GM21528 (cell line): ENCODE measurements at regions not wholly inside any gene's neighbourhood (a gene's known extent, or its start where the extent isn't known, plus 50 kb on each side); places are given as distances from the start of the nearest gene placed in this dataset.

Experiments
- ATAC-seq: cut with Tn5 transposase; IDR thresholded peaks from one replicate; pipeline ENCODE4 v1.9.1; 2021; ENCODE audit warnings: mild to moderate bottlenecking, moderate library complexity; ENCODE audit not compliant: unreplicated experiment, low FRiP score

DNA sequence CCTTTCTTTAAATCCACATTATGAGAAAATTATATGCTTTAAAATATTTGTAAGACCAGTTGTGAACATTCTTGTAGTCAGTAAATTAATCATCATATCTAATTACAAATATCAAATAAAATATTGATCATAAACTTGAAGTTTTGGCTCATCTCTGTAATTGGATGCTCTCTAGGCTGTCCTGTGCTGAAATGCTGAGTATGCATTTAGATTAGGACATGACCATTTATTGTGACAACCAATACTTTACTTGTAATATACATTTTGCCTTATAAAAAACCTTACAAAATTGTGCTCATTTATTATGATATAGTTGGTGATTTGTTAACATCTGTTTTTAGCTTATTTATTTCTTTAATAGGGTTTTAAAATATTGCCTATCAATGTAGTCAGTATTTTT lies 116.1 kb upstream of the DOCK10 start:
- no peak for ATAC-seq

DNA sequence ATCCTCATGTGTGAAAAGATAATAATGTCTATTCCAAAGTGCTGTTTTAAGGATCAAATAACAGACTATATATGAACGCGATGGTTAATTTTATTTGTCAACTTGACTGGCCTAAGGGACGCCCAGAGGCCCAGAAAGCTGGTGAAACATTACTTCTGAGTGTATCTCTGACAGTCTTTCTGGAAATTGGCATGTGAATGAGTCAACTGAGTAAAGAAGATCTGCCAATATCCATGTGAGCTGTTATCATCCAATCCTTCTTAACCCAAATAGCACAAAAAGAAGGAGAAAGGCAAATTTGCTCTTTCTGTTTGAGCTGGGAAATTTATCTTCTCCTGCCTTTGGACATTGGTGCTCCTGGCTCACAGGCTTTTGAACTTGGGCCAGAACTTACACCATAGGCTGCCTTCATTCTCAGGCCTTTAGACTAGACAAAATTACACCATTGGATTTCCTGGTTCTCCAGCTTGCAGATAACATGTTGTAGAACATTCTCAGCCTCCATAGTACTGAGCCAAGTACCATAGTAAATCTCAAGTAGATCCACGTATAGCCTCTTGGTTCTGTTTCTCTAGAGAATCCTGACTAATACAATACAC lies 114.7 kb upstream of the DOCK10 start:
- no peak for ATAC-seq

DNA sequence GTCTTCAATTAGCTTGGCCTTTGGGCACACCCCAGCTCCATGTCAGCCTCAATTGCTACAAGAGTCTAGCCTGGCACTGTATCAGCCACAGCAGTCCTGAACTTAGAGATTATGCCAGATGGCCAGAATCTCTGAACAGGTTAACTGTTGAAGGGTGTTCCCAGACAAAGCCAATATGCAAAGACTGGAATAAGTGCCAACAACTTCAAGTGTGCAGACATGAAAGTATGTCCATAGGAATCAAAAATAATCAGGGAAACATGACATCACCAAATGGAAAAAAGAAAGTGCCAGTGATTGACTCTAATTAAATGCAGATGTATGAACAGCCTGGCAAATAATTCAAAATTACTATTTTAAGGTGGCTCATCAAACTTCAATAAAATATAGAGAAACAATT lies 98.5 kb upstream of the DOCK10 start:
- ATAC-seq, result no peak

DNA sequence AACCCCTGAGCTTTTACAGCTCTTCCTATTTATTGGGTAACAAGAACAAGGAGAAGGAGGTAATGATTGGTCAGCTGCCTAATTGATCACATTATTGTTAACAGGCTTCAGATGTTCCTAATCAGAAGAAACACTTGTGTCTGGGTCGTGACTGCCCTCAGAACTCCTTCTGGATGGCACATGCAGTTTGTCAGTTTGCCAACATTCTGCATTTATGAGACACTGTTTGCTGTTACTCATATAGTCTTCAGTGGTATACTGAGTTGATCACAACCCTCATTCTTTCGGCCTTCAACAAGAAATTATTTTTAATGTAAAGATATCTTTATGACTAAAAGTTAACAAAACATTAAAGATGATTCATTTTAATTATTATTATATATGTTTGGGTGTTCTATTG lies 95.7 kb upstream of the DOCK10 start:
- no peak for ATAC-seq

DNA sequence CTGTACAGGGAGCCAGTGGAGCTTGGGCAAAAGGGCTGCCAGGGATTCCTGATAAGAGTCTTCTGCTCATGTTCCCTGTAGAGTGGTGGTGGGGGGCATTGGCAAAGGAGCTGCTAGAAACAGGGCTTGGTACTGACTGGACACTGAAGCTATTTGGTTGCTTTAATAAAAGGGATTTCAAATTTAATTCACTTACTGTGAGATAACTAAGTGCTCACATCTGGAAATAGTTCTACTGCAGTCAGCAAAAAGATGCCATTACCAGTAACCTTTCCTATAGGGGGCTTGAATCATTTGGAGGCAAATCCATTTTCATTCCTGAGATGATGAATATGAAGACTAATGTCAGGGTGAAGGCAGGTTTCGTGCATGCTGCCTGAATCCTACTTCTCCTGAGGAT lies 94.3 kb upstream of the DOCK10 start:
- no peak for ATAC-seq

DNA sequence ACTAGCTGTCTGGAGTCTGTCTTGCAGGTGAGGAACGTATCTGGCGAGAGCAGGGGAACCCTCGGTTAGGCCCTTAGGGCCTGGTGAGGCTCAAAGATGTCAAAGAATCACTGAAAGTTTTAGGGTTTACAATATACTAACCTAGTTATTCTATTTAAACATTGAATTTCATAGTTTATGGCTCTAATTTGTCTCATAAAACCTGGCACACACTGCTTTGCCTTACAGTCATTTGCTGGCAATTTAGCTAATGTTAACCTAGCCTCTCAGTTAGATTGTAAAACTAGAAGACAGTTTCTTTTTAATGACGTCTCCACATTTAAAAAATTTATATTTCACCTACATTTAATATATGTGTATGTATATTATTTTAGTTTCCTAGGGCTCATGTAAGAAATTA lies 89.6 kb upstream of the DOCK10 start:
- no peak for ATAC-seq

DNA sequence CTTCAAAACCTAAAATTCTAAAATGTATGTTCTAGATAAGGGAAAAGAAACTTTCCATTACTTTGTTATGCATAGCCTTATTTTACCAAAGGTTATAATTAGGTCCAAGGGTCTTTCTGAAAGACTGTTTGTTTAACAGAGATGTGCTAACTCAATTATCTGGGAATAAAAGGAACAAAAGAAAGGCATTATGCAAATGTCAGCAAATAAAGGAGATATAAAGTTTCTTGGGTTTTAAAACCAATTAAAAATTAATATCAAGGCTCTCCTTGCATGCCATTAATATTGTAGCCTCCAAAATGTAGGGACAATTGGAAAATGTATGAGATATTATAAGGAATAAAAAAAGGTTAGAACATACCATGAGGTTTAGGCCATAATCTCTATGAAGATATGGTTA lies 87.8 kb upstream of the DOCK10 start:
- no peak for ATAC-seq

DNA sequence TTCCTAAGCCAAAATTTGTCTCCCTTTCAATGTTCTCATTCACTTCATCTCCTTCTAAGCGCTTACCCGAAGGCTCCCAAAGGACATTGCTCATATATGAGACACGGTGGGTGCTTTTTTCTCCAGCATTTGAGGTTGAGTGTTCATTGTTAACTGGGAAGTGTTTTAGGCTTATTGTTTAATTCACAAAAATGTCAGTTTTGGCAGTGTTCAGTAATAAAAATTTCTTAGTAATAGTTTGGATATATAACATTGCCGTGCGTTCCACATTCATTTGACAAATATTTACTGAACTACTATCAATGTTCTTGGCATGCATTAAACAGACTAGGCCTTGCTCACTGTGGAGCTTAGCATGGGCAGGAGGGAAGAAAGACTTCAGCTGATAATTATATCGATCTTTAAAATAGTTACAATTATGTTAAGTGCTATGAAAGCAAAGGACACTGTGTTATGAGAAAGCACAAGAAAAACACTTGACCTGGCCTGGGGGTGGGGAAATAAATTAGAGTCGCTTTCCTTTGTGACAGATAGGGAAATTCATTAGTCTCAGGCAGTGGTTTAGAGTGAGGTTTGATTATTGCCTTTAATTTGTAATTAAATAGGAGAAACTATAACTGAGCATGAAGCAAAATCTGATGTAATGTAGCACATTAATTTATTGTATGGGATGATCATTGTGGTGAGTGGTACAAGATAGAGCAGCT lies 82.2 kb upstream of the DOCK10 start:
- no peak for ATAC-seq

DNA sequence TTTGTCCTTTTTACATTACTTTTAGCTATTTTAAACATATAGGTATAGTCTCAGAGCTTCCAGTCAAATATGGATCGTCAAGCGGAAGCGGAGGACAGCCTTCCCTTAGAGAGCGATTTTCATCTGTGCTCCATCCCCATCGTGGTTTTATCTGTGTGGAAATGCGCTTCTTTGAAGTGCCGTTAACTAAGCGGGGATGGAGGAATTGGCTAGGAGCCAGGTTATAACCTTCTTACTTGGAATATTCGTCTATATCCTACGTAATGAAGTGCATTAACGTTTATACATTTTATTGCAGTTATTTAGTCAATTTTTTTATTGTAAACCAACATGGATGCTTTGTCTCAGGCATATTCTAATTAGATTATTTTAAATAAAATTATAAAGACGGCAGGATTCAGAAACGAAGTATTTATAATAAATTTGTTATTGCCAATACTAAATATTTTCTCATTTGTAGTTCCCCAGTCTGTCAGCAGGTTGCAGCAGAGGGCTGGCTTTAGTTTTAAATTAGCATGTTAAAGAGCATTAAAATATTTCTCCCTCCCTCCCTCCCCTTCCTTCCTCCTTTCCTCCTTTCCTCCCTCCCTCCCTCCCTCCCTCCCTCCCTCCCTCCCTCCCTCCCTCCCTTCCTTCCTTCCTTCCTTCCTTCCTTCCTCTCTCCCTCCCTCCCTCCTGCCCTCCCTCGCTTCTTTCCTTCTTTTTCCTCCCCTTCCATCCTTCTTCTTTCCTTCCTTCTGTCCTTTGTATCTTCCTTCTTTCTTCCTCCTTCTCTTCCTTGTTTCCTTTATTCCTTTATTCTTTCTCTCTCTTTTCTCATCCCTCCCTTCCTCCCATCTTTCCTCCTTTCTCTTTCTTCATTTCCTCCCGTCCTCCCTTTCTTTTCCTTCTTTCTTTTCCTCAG lies 80.6 kb upstream of the DOCK10 start:
- ATAC-seq, result no peak

DNA sequence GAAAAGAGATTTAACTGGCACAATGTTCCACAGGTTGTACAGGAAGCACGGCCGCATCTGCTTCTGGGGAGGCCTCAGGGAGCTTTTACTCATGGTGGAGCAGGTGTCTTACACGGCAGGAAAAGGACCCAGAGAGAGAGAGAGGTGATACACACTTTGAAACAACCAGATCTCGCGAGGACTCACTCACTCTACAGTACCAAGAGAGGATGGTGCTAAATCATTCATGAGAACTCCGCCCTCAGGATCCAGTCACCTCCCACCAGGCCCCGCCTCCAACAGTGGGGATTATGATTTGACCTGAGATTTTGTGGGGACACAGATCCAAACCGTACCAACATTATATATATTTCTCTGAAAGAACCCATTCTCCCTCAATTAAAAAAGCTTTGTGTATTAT lies 79.7 kb upstream of the DOCK10 start:
- no peak for ATAC-seq

DNA sequence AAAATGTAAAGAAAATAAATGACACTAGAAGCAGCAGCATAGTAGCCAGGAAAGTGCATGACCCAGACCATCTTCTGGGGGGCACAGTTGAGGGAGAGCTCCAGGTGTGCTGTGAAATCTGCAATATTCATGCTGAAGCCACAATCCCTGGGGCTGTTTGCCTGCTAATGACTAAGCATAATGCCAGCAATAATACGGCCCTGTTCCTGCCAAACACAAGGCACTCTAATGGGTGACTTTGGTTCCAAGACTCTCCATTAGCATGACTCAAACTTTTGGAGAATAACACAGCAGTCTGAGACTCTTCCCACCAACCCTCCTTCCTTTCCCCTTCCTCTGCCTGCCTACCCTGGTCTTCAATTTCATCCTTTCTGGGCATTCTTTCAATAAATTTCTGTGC lies 77.9 kb upstream of the DOCK10 start:
- ATAC-seq, result no peak

DNA sequence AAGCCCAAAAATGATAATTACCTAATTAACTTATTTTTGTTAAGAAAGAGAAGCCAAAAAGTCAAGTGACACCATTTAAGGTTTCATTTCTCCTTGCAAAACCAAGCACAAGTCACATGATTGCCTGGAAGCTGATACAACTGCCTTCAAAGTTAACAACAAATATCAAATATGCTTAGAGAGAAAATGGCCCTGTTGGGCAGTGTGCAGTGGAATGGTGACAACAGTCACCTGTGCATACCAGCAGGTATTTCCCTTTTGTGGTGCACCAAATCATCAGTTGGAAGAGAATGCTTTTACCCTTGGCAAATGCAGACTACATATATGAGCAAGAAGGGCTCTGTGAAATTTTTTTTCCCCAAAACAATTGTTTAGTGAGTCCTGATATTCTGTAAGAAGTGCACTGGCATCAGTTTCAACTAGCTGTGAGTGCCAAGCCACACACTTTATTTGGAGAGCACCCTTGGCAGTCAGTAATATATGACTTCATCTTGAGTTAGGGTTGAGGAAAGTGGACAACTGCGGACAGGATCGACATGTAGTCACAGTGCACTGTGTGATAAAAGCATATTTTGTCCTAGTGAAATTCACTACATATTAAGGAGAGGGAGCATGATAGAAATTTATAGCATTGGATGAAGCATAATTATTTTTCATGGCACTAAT lies 74.9 kb upstream of the DOCK10 start:
- ATAC-seq, result no peak

DNA sequence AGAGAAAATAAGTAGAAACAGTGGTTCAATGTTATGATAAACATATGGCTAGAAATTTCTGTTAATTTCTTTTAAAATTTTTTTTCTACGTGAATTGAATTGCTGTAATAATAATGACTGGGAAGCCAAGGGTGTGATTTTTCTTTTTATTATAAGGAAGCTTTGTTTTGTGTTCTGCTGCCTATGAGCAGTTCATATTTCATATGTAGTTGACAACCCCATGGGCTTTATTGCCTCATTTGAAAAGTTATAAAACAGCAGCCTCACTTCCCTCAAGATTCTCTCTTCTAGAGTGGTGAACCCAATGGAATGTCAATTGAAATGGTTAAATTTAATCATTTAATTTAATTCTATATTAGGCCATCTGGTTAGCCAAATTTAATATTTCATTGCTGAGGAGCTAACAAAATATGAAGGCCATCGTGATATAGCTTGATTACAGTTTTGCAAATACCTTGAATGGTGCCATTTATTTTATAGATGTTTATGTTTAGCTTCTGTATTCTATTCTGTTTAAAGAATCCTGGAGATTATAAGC lies 72.6 kb upstream of the DOCK10 start:
- no peak for ATAC-seq

DNA sequence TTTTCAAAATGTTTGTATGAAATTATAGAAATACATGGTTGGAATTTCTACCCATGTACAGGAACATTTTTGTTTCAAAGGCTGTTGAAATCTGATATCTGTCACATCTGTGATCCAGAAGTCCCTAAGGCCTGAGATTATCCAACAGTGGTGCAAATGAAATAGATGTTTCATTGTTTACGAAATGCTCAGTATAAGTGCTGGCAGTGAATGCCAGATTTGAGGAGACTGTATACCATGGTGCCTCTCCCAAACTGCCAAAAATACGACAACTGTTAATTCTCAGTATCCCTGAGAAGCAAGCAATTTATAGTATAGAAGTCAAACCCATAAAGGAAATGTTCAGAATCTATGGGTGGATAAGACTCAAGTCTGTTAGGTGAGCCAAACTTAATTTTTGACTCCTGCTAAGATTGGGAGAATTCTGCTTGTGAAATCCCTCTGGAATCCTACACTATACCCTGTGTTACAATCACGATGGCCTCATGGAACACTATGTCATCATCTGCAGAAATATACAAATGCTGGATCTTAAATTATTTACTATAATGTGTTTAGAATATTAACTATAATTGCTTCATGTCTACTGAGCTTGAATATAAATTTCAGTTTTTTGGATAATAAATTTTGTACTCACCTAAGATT lies 71.2 kb upstream of the DOCK10 start:
- no peak for ATAC-seq

DNA sequence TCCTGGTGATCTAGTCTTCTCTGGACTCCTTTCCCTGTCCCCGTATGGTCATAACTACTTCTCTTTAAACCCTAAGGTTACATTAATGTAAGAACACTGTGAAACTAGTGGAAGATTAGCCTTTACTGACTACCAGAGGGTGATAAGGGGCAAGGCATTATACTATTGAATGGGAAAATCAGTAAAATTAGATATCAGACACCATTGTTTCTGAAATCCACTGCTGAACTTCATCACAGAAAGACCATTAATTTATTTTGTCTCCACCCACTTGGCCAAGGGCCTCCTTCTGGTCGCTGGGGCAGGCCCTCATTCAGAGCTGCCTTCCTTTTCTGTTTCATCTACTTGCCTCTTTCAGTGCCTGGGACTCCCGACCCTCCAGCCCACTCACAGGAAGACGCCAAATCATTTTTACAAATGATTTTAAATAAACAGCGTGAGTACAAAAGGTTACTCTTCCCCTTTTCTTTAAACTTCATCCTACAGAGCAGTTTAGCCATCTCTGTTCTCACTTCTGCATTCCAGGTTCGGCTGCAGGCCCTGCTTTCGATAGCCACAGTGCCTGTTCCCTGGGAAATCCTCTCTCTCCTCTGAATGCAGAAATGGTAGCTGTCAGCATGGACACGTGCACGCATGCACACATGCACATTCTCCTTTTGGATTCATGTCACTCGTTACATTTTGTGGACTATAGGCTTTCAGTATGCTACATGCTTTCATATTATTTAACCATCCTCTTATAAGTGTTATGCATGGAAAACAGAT lies 70.3 kb upstream of the DOCK10 start:
- ATAC-seq, result peak; percentile 65

DNA sequence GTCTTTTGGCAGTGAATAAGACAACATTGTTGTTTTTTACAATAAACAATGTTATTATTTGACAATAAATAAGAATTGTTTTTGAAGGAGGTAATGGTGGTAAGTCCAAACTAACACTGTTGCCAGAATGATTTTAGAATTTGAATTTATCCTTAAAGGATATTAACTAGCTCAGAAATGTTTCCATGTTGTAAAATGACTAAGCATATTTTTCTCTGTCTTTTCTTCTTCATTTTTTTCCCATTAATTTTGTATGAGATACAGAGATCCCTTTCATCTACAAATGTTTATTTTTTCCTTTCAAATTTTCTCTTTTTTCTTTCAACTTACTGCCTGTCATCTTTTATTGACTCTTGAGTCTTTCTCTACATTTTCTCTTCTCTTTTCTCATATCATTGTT lies 66.5 kb upstream of the DOCK10 start:
- no peak for ATAC-seq

DNA sequence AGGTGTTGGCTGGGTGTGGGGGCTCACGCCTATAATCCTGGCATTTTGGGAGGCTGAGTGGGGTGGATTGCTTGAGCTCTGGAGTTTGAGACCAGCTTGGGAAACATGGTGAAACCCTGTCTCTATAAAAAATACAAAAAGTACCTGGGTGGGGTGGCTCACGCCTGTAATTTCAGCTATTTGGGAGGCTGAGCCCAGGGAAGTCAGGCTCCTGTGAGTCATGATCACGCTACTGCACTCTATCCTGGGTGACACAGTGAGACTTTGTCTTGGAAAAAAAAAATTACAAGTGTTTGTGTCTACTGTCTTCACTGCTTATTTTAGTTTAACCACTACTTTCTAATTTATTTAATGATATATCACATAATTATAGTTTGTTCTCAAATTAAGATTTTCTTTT lies 62.7 kb upstream of the DOCK10 start:
- no peak for ATAC-seq

DNA sequence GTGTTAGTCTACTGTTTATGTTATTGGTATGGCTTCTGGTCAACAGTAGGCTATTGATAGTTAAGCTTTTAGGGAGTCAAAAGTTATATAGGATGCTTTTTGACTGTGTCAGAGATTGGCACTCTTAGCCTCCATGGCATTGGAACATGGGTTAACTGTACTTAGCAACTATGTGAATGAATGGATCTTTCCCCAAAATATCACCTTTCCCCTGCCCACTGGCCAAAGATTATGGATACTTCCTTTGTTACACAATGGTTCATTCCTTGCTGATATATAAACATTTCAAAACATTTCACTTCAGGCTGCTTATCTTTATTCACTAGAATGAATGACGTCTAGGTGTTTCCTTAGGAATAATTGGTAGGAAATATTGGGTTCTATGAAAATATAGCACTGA lies 62.1 kb upstream of the DOCK10 start:
- no peak for ATAC-seq

DNA sequence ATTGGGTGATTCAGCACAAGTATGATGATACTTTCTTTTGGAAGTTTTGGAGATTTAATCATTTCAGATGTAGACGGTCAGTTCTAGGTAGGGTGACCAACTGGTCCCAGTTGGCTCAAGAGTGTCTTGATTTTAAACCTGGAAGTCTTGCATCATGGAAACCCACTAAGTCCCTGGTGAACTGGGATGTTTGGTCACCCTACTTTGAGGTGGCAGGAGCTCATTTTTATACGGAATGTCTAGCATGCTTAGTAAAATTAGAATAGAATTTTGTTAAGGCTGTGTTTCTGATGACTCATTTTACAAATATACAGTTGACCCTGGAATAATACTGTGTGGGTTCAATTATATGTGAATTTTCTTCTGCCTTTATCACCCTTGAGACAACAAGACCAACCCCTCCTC lies 61.5 kb upstream of the DOCK10 start:
- no peak for ATAC-seq

DNA sequence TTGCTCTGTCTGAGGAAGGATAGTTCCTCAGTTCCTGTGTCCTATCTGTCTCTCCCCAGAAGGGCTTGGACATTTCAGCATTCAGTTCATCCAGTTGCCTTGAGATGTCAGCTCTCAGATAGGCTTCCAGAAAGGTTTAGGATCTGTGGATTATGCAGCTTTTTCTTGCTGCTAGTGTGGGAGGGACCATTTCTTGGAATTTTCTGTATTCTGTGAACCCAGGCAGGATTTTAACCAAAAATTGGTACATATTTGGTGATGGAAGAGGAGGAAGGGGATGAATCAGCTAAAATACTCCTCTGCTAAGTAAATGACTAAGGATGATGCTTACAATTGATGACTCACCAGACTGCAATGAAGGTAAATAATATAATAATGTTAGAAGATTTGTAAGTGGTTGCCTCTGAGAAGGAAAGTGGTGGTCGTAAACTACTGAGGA lies 58.6 kb upstream of the DOCK10 start:
- ATAC-seq, result no peak
